H9 (cell line): ENCODE measurements at regions not wholly inside any gene's neighbourhood (a gene's known extent, or its start where the extent isn't known, plus 50 kb on each side); places are given as distances from the start of the nearest gene placed in this dataset.

Source experiments
- DNase-seq: peaks from one replicate; pipeline ENCODE4 v3.0.0-alpha.2; 2017
- H2AFZ ChIP-seq: one replicate; pipeline ENCODE4 v1.6.1; 2013; ENCODE audit warnings: mild to moderate bottlenecking, low read length, control low read depth, moderate library complexity
- H2AK5ac ChIP-seq: 2 replicates; pipeline ENCODE4 v1.6.1; 2013; ENCODE audit warnings: low read length, control low read depth, mixed read lengths; ENCODE audit not compliant: insufficient read length
- H2BK120ac ChIP-seq: one replicate; pipeline ENCODE4 v1.6.1; 2013; ENCODE audit warnings: low read depth, mild to moderate bottlenecking, low read length, control low read depth, inconsistent platforms; ENCODE audit not compliant: poor library complexity, severe bottlenecking
- H2BK12ac ChIP-seq: 2 replicates; pipeline ENCODE4 v1.6.1; 2013; ENCODE audit warnings: low read length, control low read depth, mixed read lengths, low read depth; ENCODE audit not compliant: insufficient read length
- H2BK15ac ChIP-seq: 2 replicates; pipeline ENCODE4 v1.6.1; 2013; ENCODE audit warnings: low read depth, low read length, control low read depth
- H2BK20ac ChIP-seq: one replicate; pipeline ENCODE4 v1.6.1; 2013; ENCODE audit warnings: low read depth, mild to moderate bottlenecking, low read length, control low read depth, inconsistent platforms; ENCODE audit not compliant: poor library complexity, severe bottlenecking
- H2BK5ac ChIP-seq: 2 replicates; pipeline ENCODE4 v1.6.1; 2013; ENCODE audit warnings: low read length, control low read depth, mixed read lengths; ENCODE audit not compliant: insufficient read length
- H3K14ac ChIP-seq: 2 replicates; pipeline ENCODE4 v1.6.1; 2013; ENCODE audit warnings: low read length, control low read depth; ENCODE audit not compliant: insufficient read depth
- H3K18ac ChIP-seq: 2 replicates; pipeline ENCODE4 v1.6.1; 2013; ENCODE audit warnings: low read depth, mild to moderate bottlenecking, mixed read lengths, low read length, control low read depth; ENCODE audit not compliant: insufficient read length
- H3K23ac ChIP-seq: 2 replicates; pipeline ENCODE4 v1.6.1; 2013; ENCODE audit warnings: low read length, control low read depth, mixed read lengths, low read depth; ENCODE audit not compliant: insufficient read length
- H3K23me2 ChIP-seq: 2 replicates; pipeline ENCODE4 v1.6.1; 2013; ENCODE audit warnings: low read depth, mild to moderate bottlenecking, mixed read lengths, low read length, control low read depth; ENCODE audit not compliant: insufficient read length, poor library complexity, severe bottlenecking
- H3K27ac ChIP-seq: 2 replicates; pipeline ENCODE4 v1.5.1; 2013; ENCODE audit warnings: low read length, control low read depth, mixed read lengths, low read depth; ENCODE audit not compliant: insufficient read length
- H3K27me3 ChIP-seq: 2 replicates; pipeline ENCODE4 v1.6.1; 2013; ENCODE audit warnings: low read length, control low read depth, inconsistent platforms; ENCODE audit not compliant: insufficient read depth
- H3K4ac ChIP-seq: 2 replicates; pipeline ENCODE4 v1.6.1; 2013; ENCODE audit warnings: low read depth, mild to moderate bottlenecking, control low read depth, inconsistent platforms, low read length, moderate library complexity
- H3K4me1 ChIP-seq: 2 replicates; pipeline ENCODE4 v1.6.1; 2013; ENCODE audit warnings: low read length, control low read depth, inconsistent platforms; ENCODE audit not compliant: insufficient read depth
- H3K4me2 ChIP-seq: 2 replicates; pipeline ENCODE4 v1.6.1; 2013; ENCODE audit warnings: low read length, control low read depth, mixed read lengths; ENCODE audit not compliant: insufficient read length, insufficient read depth
- H3K56ac ChIP-seq: 2 replicates; pipeline ENCODE4 v1.6.1; 2013; ENCODE audit warnings: low read depth, mild to moderate bottlenecking, mixed read lengths, low read length, control low read depth; ENCODE audit not compliant: insufficient read length
- H3K79me1 ChIP-seq: 2 replicates; pipeline ENCODE4 v1.6.1; 2013; ENCODE audit warnings: low read depth, mild to moderate bottlenecking, moderate library complexity, low read length, control low read depth, inconsistent platforms; ENCODE audit not compliant: insufficient read depth, poor library complexity, severe bottlenecking
- H3K79me2 ChIP-seq: 2 replicates; pipeline ENCODE4 v1.6.1; 2013; ENCODE audit warnings: low read length, control low read depth, inconsistent platforms; ENCODE audit not compliant: insufficient read depth
- H3K9ac ChIP-seq: 2 replicates; pipeline ENCODE4 v1.6.1; 2013; ENCODE audit warnings: low read length, control low read depth, mixed read lengths; ENCODE audit not compliant: insufficient read length; ENCODE audit errors: extremely low read depth
- H3K9me3 ChIP-seq: one replicate; pipeline ENCODE4 v1.6.1; 2013; ENCODE audit warnings: low read depth, low read length, inconsistent platforms; ENCODE audit not compliant: control insufficient read depth
- H3T11ph ChIP-seq: one replicate; pipeline ENCODE4 v1.6.1; 2013; ENCODE audit warnings: mild to moderate bottlenecking, low read length, control low read depth, inconsistent platforms
- H4K20me1 ChIP-seq: one replicate; pipeline ENCODE4 v1.6.1; 2013; ENCODE audit not compliant: control insufficient read depth, insufficient read length, insufficient read depth
- H4K5ac ChIP-seq: 2 replicates; pipeline ENCODE4 v1.6.1; 2013; ENCODE audit warnings: low read depth, mild to moderate bottlenecking, mixed read lengths, low read length, control low read depth; ENCODE audit not compliant: insufficient read length
- H4K8ac ChIP-seq: replicated peaks from 2 replicates; pipeline ENCODE4 v1.6.1; 2013; ENCODE audit warnings: low read length, control low read depth, mixed read lengths, low read depth; ENCODE audit not compliant: insufficient read length
- H4K91ac ChIP-seq: 2 replicates; pipeline ENCODE4 v1.6.1; 2013; ENCODE audit warnings: low read depth, mild to moderate bottlenecking, moderate library complexity, mixed read lengths, low read length, control low read depth; ENCODE audit not compliant: insufficient read length
- H3K27ac Mint-ChIP-seq, 3 experiments: 2 replicates in 2 of 3; 3 replicates in 1 of 3; pipeline ENCODE4 v1.8.0; 2020 to 2021; ENCODE audit warnings: mixed read lengths in 3 of 3, mild to moderate bottlenecking in 1 of 3, moderate library complexity in 1 of 3
- H3K27me3 Mint-ChIP-seq: 2 replicates; pipeline ENCODE4 v1.8.0; 2021; ENCODE audit warnings: low read depth, mild to moderate bottlenecking, moderate library complexity, mixed read lengths
- H3K36me3 Mint-ChIP-seq, 3 experiments: 2 replicates in 2 of 3; 3 replicates in 1 of 3; pipeline ENCODE4 v1.8.0; 2020 to 2021; ENCODE audit warnings: low read depth in 3 of 3, mixed read lengths in 3 of 3; ENCODE audit not compliant: insufficient read depth in 1 of 3
- H3K4me1 Mint-ChIP-seq, 2 experiments: 2 replicates each; pipeline ENCODE4 v1.8.0; 2020; ENCODE audit warnings: mixed read lengths in 2 of 2
- H3K4me3 Mint-ChIP-seq, 2 experiments: 2 replicates in 1 of 2; 3 replicates in 1 of 2; pipeline ENCODE4 v1.8.0; 2020 to 2021; ENCODE audit warnings: mild to moderate bottlenecking in 2 of 2, mixed read lengths in 2 of 2, moderate library complexity in 1 of 2
- H3K9me3 Mint-ChIP-seq, 2 experiments: 2 replicates in 1 of 2; 3 replicates in 1 of 2; pipeline ENCODE4 v1.8.0; 2020; ENCODE audit warnings: mild to moderate bottlenecking in 2 of 2, mixed read lengths in 2 of 2, moderate library complexity in 1 of 2
- WGBS: extraction: QIAGEN DNeasy Blood & Tissue Kit; methylation state at CpG from one replicate; pipeline ENCODE4 v1.1.7; 2013; ENCODE audit warnings: missing lambda C conversion rate, low lambda C conversion rate, mixed read lengths; ENCODE audit not compliant: insufficient read length; ENCODE audit errors: extremely low coverage; 5-methylcytosine and 5-hydroxymethylcytosine counted together
- TF ChIP-seq, protein P1 (sequence below): fragments of 200-600 bp; sonication (generic); conservative IDR thresholded peaks from 3 replicates; pipeline ENCODE4 v1.8.0; 2021; ENCODE audit warnings: antibody characterized with exemption, mild to moderate bottlenecking

DNA sequence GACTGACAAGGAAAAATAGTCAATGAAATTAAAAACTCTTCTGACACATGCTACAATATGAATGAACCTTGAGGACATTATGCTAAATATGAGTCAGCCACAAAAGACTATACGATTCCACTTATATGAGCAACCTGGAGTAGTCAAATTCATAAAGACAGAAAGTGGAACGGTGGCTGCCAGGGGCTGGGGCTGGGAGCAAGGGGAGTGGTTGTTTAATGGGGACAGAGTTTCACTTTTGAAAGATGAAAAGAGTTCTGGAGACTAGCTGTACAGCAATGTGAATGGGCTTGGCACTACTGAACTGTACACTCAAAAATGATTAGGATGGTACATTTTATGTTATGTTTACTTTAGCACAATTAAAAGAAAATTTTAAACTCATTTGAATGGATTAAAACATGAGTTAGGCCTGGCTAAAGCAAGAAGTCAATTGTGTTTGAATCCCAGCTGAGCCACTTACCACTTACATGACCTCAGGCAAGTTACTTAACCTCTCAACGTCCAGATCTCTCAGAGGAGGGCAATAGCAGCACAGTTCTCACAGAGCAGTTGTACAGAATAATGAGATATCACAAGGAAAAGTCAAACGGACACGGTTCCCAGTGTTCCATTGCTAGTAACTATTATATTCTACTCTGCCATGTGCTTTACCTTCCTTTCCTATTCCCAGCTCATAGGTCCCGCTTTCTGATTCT is 102.5 kb downstream of the SPTSSA start:
- Histone ChIP-seq H3K9ac (no peak overlapping the region), H4K5ac (no peak overlapping the region), H4K20me1 (peaks cover 2% of the 10 kb centered on the region), H4K8ac (no peak overlapping the region), H3K4ac (no peak overlapping the region), H2BK15ac (no peak overlapping the region), H2BK20ac (no peak overlapping the region), H3K27ac (no peak overlapping the region), H3K23ac (no peak overlapping the region), H3K27me3 (no peaks in the 10 kb centered on the region), H3K9me3 (no peaks in the 10 kb centered on the region), H2BK120ac (no peak overlapping the region), H3T11ph (no peak overlapping the region), H3K56ac (no peak overlapping the region), H3K23me2 (no peaks in the 10 kb centered on the region), H2BK12ac (no peak overlapping the region), H2AFZ (no peak overlapping the region), H3K79me2 (no peaks in the 10 kb centered on the region), H3K4me1 (no peaks in the 10 kb centered on the region), H3K79me1 (no peaks in the 10 kb centered on the region), H2BK5ac (no peak overlapping the region), H3K4me2 (no peak overlapping the region), H4K91ac (no peak overlapping the region), H3K18ac (no peak overlapping the region), H2AK5ac (no peak overlapping the region), H3K14ac (no peak overlapping the region)
- no peaks in the 10 kb centered on the region for H3K36me3 Mint-ChIP-seq
- H3K4me1 Mint-ChIP-seq: peaks cover 0 to 3% of the 10 kb centered on the region in 2 experiments; a peak in 2 of 4 replicates
- H3K27me3 Mint-ChIP-seq: no peaks in the 10 kb centered on the region
- no CpG with 5 or more reads among the region's 6 CpGs for WGBS
- H3K27ac Mint-ChIP-seq: no peak overlapping the region
- no peak overlapping the region for H3K4me3 Mint-ChIP-seq
- no peaks in the 10 kb centered on the region for H3K9me3 Mint-ChIP-seq
- no peak for DNase-seq
- TF ChIP-seq, protein P1, sequence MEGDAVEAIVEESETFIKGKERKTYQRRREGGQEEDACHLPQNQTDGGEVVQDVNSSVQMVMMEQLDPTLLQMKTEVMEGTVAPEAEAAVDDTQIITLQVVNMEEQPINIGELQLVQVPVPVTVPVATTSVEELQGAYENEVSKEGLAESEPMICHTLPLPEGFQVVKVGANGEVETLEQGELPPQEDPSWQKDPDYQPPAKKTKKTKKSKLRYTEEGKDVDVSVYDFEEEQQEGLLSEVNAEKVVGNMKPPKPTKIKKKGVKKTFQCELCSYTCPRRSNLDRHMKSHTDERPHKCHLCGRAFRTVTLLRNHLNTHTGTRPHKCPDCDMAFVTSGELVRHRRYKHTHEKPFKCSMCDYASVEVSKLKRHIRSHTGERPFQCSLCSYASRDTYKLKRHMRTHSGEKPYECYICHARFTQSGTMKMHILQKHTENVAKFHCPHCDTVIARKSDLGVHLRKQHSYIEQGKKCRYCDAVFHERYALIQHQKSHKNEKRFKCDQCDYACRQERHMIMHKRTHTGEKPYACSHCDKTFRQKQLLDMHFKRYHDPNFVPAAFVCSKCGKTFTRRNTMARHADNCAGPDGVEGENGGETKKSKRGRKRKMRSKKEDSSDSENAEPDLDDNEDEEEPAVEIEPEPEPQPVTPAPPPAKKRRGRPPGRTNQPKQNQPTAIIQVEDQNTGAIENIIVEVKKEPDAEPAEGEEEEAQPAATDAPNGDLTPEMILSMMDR: no peak
